Activated T-cell treated with anti-CD3 and anti-CD28 coated beads for 24 hours (primary cell): ENCODE measurements at regions not wholly inside any gene's neighbourhood (a gene's known extent, or its start where the extent isn't known, plus 50 kb on each side); places are given as distances from the start of the nearest gene placed in this dataset.

ENCODE experiments used
- DNase-seq: peaks from one replicate; pipeline ENCODE4 v3.0.0-alpha.2; 2020; ENCODE audit warnings: low read depth

- no peak for DNase-seq
These were observed 210.6 kb upstream of the CELF2 start for GRCh38 chr10:10807106-10807505.

DNA sequence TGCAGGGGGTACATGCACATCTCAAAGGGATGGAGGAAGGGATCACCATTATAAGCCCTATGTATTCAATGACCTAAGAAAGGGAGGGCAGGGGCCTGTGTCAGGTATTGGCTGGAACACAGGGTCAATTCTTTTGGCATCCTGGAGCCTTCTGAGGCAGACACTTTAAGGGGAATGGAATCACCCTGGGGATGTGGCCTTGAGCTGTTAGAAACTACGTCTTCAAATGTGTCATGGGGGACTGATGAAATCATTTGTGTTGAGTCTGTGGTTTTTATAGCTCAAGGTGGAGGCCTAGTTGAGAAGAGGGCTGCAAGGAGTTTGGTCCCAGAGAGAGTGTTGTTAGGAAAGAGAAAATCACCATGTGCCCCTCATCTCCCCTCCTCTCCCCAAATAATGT lies 206.1 kb upstream of the CELF2 start:
- DNase-seq = no peak

GRCh38 chr10:10813656-10814055 lies 204.0 kb upstream of the CELF2 start:
- no peak for DNase-seq

DNA sequence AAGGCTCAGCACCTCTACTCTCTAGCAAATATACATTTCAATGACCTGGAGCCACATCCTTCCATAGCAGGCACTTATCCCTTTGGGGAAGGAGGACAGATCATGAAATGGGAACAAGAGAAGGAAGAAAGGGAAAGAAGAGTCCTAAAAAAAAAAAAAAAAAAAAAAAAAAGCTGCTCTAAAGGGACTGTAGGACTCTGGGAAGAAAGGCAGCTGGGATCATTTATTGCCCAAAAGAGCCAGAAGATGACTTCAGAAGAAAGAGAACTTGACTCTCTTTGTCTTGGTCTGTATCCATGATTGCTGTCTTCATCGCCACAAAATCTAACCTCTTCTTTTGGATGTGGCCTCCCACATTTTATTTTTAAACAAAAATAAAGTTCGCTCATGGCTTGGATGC lies 203.6 kb upstream of the CELF2 start:
- no peak for DNase-seq

- no peak for DNase-seq
These were observed 201.2 kb upstream of the CELF2 start for GRCh38 chr10:10816447-10816846.

DNA sequence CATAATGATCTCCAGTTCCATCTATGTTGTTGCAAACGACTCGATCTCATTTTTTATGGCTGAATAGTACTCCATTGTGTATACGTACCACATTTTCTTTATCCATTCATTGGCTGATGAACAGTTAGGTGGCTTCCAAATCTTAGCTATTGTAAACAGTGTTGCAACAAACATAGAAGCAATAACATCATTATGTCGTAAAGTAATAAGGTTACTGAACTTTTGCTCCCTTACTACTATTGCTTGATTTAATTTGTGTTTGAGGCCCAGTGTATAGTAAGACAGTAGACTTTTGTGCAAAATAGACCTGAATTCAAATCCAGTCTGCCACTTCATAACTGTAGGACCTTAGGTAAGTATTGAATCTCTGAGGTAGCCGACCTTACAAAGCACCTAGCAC lies 200.1 kb upstream of the CELF2 start:
- DNase-seq = no peak

DNA sequence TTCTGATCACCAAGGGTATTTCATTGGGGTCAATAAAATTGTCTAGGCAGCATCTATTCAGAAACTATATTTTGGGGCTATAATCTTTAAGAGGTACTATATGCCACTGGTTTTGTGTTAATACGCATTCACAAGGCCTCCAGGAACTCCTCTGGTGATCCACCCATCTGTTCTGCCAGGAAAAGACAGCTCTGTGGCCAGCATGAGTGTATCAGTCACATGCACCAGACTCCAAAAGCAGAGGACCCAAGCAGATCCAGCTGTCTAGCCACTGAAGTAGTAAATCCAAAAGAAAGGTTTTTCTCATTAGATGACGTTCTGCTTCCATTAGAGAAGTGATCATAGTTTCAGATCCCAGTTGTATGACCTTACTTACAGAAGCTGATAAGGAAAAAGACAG lies 199.6 kb upstream of the CELF2 start:
- no peak for DNase-seq

DNA sequence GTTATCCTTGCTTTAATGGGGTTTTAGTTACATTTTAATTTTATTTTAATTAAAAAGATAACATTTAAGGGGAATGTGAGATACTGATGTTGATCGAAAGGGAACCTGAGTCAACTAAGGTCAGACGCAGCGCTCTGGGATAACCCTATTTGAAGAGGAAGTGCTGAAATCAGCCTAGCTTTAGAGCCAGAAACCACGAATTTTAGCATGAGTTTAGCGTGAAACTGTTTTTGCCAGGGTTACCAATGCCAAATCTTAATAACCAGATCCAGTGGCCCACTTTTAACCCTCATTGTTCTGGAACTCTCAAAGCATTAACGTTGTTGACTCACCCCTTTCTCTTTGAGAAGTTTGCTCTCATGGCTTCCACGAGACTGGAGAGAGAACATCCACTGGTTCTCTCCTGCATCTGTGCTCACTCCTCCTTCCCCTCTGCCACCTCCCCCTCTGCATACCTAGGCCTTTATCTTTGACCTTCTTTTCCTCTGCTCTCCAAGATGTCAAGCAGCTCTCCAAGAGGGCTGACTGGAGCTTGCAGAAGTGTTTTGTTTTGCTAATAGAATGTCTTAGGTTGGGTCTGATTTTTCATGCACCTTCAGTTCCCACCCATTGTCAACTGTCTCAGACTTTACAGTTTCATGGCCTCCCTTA lies 198.3 kb upstream of the CELF2 start:
- no peak for DNase-seq

DNA sequence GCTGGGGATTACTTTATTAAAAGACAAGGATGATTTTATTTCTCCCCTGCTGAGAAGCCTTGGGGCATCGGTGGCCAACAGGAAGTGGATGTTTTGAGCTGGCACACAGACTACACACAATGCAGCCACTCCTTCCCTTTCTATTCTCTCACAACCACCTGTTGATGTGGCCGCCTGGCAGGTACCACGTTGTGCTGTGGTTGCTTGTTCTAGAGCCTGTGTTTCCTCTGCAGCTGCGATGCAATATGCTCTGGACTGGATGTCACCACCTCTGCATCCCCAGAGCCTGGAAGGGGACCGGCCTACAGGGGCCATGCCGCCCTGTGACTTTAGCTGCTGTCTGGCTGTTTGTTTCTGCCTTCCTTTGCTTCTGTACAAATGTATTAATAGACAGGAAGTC lies 195.7 kb upstream of the CELF2 start:
- DNase-seq = no peak

DNA sequence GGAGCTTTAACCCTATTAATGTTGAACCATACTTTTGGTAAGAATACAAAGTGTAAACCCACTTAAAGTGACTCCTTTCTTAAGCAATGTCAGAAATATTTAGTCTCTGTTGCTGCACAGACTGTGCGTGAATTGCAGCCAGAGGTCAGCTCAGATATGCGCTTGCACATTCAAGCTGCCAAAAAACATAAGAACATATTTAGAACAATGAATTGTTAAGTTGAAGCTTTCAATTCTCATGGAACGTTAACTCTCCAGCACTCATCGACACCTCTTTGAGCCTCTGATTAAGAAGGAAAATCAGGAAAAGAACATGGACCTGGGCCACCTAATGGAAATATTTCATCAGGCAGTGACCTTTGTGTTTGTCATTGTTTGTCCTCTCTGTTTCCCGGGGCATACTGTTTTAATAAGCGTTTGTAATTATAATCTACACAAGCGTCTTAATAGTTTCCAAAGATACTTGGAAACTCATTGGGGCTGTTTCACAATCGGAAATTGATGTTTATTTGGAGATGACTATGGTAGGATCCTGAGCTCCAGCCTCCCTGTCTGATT lies 193.0 kb upstream of the CELF2 start:
- no peak for DNase-seq

DNA sequence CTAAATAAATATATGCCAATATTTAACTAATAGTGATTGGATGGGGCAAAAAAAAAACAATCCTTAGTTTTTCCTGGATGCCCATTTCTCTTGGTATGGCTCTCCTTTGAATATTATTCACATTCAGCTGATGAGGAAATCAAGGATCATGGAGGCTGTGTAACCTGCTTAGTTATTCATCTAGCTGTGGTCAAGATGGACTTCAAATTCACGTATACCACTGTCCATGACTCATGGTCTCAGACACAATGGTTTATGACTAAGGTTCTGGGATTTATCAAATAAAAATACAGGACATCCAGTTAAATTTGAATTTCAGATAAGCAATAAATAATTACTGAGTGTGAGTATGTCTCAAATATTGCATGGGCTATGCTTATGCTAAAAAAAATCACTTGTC lies 191.5 kb upstream of the CELF2 start:
- no peak for DNase-seq

- DNase-seq = no peak
These were observed 189.0 kb upstream of the CELF2 start for GRCh38 chr10:10828623-10829022.

DNA sequence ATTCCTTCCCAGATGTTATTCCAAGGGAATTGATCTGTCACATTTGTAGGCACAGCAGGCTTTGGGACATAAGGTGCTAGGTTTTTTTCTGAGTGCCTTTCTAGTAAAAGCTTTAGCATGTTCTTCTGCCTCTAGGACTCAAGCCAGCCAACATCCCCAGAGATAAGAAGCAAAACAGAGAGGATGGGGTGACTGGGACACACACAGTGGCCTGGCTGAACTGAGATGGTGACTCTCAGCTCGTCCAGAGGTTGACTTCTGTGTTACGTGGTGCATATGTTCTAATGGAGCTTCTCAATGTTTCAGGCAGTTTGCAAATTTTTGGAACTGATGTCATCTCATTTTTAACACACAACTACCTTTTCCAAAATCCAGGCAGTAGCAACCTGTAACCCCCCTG lies 188.1 kb upstream of the CELF2 start:
- no peak for DNase-seq

- no peak for DNase-seq
These were observed 187.2 kb upstream of the CELF2 start for GRCh38 chr10:10830293-10830986.

DNA sequence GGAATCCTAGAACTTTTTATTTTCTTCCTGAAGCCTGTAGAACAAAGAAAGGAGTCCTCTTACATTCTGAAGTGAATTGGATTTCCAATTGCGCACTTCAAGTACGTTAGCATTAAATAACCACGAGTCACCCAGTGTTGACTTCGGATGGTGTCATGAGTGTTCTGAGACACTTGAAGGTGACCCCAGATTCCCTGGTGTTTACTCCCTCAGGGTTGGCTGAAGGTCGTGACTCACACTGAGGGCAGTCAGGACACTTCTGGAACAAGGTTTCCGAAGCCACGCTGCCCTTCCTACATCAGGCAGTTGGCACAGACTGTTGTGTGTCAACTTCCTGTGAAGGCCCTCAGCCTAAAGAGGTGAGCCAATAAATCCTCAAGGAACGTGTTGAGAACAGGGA lies 186.6 kb upstream of the CELF2 start:
- no peak for DNase-seq

DNA sequence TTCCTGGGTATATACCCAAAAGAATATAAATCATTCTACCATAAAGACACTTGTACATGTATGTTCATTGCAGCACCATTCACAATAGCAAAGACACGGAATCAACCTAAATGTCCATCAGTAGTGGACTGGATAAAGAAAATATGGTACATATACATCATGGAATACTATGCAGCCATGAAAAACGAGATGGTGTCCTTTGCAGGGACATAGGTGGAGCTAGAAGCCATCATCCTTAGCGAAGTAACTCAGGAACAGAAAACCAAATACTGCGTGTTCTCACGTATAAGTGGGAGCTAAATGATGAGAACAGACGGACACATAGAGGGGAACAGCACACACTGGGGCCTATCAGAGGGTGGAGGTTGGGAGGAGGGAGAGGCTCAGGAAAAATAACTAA lies 183.7 kb upstream of the CELF2 start:
- no peak for DNase-seq

DNA sequence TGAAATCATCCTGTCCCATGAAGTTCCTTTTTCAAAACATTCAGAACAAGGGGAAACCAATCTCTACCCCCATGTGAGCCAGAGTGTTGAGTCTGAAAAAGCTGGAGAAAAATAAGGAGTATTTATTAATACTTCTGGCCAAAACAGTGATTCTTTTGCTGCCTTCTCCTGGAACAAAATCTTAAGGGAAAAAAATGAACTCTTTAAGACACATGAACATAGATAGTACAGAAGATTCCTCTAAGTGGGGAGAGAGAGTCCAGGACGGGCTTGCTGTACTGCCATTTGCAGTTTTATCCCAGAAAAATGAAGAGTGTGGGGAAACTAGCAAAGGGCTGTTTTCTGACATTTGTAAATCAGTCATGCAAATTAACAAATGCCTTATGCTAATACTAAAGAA lies 173.4 kb upstream of the CELF2 start:
- DNase-seq = no peak

GRCh38 chr10:10845185-10845584 lies 172.5 kb upstream of the CELF2 start:
- no peak for DNase-seq

GRCh38 chr10:10845826-10846503 lies 171.7 kb upstream of the CELF2 start:
- no peak for DNase-seq

- DNase-seq = no peak
These were observed 171.2 kb upstream of the CELF2 start for GRCh38 chr10:10846504-10846900.

- DNase-seq = no peak
These were observed 170.3 kb upstream of the CELF2 start for GRCh38 chr10:10847387-10847786.

DNA sequence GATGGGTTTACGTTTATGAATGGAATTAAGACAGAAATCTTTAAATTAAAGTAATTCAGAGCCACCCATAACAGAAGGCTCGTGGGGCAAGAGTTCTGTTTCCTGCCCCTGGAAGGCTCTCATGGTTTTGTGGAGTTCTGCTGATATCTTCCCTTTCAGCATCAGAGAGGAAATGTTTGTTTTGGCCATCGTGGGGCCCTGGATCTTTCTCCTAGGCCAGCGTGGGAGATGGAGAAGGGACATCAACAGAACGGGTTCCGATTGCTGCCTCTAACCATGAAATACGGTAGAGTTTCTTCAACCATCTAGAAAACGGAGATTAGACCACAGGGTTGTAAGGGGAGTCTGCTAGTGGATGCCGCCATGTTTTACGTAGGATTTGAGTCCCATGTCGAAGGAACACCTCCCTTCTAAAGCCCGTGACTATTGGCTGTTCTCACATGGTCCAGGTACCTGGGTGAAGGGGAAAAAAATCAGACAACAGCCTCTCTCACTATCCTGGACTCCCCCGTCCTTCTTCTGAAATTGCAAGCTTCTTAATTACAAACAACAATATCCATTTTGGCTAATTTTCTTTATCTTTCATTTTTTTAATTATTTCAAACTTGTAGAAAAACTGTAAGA lies 169.1 kb upstream of the CELF2 start:
- DNase-seq = no peak

GRCh38 chr10:10849306-10849705 lies 168.4 kb upstream of the CELF2 start:
- DNase-seq = no peak
